LNCaP clone FGC (cell line): ENCODE measurements at regions not wholly inside any gene's neighbourhood (a gene's known extent, or its start where the extent isn't known, plus 50 kb on each side); places are given as distances from the start of the nearest gene placed in this dataset.
A peak's percentile ranks its signal among the peaks of the same experiment; 100 is the strongest.

ENCODE experiments used
- DNase-seq: peaks from one replicate; pipeline ENCODE4 v3.0.0-alpha.2; 2011; ENCODE audit warnings: low read depth
- H3K4me3 ChIP-seq: 2 replicates; pipeline ENCODE4 v1.5.1; 2011; ENCODE audit warnings: mild to moderate bottlenecking, low read depth, low read length, control low read depth
- TF ChIP-seq, protein P1 (sequence below): IDR thresholded peaks from 2 replicates; pipeline ENCODE4 v1.5.1; 2012; ENCODE audit warnings: mild to moderate bottlenecking; ENCODE audit not compliant: control insufficient read depth, insufficient read depth; ENCODE audit errors: extremely low read depth

DNA sequence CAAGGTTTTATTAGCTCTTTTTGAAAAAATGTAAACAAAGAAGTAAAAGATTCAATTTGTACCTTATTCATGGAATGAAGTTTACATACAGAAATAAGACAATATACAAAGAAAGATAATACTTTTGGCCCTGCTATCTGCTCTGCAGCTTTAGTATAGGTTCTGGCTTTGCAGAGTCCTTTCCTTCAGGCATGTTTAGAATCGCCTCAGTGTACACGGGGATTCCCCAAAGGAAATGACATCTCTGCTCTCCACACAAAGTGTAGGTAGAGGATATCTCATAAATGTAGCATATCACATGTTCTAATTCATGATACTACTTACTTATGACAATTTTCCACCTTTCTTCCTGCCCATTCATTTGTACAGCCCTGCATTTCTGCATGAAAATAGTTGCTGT is 222.6 kb upstream of the DPYD start:
- H3K4me3 ChIP-seq: no peak overlapping the region
- TF ChIP-seq, protein P1, sequence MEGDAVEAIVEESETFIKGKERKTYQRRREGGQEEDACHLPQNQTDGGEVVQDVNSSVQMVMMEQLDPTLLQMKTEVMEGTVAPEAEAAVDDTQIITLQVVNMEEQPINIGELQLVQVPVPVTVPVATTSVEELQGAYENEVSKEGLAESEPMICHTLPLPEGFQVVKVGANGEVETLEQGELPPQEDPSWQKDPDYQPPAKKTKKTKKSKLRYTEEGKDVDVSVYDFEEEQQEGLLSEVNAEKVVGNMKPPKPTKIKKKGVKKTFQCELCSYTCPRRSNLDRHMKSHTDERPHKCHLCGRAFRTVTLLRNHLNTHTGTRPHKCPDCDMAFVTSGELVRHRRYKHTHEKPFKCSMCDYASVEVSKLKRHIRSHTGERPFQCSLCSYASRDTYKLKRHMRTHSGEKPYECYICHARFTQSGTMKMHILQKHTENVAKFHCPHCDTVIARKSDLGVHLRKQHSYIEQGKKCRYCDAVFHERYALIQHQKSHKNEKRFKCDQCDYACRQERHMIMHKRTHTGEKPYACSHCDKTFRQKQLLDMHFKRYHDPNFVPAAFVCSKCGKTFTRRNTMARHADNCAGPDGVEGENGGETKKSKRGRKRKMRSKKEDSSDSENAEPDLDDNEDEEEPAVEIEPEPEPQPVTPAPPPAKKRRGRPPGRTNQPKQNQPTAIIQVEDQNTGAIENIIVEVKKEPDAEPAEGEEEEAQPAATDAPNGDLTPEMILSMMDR: no peak
- DNase-seq: no peak

GRCh38 chr1:98133131-98133530 is 212.3 kb upstream of the DPYD start:
- TF ChIP-seq, protein P1: no peak

GRCh38 chr1:98130408-98130807 is 209.6 kb upstream of the DPYD start:
- TF ChIP-seq, protein P1: no peak
- no peak overlapping the region for H3K4me3 ChIP-seq
- no peak for DNase-seq

More at GRCh38 chr1:98133131-98133530, 212.3 kb upstream of the DPYD start:
- H3K4me3 ChIP-seq: no peak overlapping the region
- no peak for DNase-seq

- DNase-seq: no peak
- TF ChIP-seq, protein P1: no peak
- no peak overlapping the region for H3K4me3 ChIP-seq
Observed at GRCh38 chr1:98129491-98129890, 208.7 kb upstream of the DPYD start.

- DNase-seq: no peak
- H3K4me3 ChIP-seq: no peak overlapping the region
- TF ChIP-seq, protein P1: no peak
Observed at GRCh38 chr1:98126740-98127139, 205.9 kb upstream of the DPYD start.

DNA sequence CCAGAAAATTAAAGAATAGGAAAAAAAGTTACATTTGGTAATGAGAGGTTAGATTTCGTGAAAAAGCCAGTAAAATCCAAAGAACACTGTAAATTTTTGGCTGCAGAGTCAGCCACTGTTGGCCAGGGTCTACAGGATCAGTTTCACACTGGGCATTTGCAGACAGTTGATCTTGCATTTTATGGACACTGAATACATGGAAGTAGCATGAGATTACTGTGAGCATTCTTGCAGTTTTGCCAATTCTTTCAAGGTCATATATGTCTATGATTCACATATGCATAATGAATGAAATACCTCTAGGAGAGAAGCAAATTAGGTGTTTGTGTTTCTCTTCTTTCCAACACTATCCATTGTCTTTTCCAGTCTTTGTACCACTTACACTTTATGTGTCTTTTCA is 200.8 kb upstream of the DPYD start:
- H3K4me3 ChIP-seq: no peak overlapping the region
- TF ChIP-seq, protein P1: no peak
- no peak for DNase-seq

DNA sequence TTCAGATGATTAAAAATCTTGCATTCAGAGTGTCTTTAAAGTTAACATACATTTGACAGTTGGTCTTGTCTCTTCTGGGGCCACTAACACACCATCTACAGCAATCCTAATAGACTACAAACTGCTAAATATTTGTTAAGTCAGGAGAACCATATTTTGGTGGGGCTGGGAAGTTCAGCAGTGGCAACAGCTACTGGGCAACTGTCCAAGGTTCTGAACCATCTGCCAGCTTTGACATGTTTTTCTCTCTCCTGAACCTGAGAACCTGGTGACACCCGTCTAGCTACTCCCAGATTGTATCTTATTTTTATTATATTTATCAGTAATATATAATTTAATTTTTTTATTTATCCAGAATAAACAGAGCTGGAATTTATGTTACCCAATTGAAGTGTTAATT is 199.0 kb upstream of the DPYD start:
- DNase-seq: peak; percentile 6
- H3K4me3 ChIP-seq: no peak overlapping the region
- TF ChIP-seq, protein P1: no peak
